Stromal cell of bone marrow (primary cell): ENCODE measurements at regions not wholly inside any gene's neighbourhood (a gene's known extent, or its start where the extent isn't known, plus 50 kb on each side); places are given as distances from the start of the nearest gene placed in this dataset.

Experiments
- DNase-seq: peaks from one replicate; pipeline ENCODE4 v3.0.0-alpha.2; 2012; ENCODE audit warnings: low read depth

DNA sequence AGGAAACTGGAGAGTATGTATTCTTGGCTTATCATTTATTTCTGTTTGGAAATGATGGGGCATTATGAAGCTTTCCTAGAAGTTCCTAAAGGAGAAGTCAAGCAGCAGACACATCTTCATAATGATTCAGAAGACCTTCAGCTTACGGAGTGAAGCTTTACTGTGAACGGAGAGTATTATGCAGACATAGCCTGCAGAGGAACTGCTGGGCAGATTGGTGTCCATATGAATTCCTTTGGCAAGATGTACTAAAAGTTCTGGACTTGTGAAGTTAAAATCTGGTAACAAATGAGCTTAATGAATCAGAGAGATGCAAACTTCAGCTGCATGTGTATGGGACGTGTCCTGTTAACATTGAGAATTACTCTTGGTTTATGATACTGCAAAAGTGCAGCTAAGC, 60.1 kb downstream of the NABP1 start:
- DNase-seq: no peak

- no peak for DNase-seq
Observed at GRCh38 chr2:191738667-191739066, 60.7 kb downstream of the NABP1 start.

DNA sequence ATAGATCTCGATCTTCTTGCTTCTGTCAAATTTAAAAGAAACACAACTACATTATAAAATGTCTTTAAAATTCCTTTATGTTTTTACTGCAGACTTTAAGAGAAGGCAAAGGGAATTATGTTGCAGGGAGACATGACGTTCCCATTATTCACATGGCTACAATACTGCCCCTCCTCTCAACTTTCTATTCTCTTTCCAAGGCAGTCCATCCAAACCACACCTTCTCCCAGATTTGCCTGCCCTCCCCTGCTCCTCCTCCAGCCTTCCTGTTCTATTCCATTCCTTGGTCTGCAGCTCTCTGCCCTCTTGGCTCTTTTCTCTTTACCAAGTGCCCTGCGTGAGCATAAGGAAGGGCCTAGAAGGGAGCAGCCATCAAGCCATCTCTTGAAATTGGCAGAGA, 61.3 kb downstream of the NABP1 start:
- DNase-seq: no peak

GRCh38 chr2:191740016-191740419, 62.1 kb downstream of the NABP1 start:
- DNase-seq: no peak

- DNase-seq: peak; percentile 36
Observed at GRCh38 chr2:191740759-191741158, 62.8 kb downstream of the NABP1 start.

- no peak for DNase-seq
Observed at GRCh38 chr2:191746346-191747169, 68.6 kb downstream of the NABP1 start.

DNA sequence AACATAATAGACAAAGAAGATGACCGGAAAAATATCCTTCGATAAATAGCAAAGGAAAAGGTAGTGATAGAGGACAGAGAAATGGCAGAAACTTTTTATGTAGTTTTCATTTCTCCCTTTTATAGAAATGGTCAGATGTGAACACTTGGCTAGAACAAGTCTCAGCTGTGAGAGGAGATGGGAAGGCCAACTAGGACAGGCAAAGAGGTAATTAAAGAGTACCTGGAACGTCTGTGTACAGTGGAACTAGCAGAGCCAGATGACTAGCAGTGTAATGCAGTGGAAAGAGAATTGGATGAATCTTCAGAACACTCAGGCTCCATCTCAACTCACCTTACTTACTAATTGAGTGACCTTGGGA, 69.2 kb downstream of the NABP1 start:
- DNase-seq: no peak

GRCh38 chr2:191748059-191748461, 70.1 kb downstream of the NABP1 start:
- DNase-seq: no peak

GRCh38 chr2:191748528-191749180, 70.7 kb downstream of the NABP1 start:
- DNase-seq: no peak

DNA sequence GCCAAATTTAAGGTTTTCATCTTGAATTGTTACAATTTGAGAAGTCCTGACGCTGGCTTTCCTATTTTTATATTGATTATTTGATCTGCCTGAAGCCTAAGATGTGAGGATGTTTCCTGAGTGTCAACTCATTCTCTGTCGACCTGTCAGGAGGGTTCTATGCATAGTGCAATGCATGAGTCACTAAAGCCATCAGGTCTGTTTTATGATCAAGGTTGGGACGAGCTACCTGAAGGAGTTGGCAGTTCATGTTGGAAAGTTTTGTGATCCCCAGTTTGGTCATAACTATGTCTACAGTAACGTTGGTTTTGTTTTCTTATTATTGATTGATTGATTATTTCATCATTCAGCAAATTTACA, 71.2 kb downstream of the NABP1 start:
- no peak for DNase-seq

DNA sequence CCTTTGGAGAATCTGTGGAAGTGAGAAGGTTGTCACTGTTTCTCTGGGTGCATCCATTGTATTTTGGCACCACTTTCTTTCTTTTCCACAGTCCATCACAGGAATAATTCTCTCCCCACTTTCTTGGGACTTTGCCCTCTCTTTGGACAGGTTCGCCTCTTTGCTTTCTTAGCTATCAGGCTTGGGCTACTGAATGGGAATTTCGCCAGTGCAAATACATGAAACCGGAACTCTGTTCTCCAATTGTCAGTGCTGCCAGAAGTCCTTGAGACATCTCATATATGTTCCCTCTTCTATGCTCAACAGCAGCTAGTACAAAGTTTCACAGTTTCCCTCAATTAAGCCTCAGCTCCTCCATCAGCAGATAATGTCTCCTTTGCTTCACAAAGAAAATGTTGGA, 76.2 kb downstream of the NABP1 start:
- no peak for DNase-seq

DNA sequence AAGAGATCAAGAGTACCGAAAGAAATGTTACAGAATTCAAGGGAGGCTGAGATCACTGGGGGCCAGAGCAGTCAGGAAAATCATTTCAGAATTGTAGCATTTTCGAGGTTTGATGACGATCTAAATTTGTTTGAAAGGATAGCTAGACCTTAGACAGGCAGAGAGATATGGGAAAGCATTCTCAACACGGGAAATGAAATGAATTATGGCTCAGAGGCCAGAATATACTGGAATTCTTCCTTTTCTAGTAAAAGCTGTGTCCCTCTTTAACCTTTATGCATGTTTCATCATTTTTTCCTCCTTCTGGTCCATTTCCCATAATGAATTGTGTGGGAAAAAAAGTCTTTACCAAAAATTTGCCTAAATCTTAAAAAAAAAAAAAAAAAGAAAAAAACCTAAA, 78.8 kb downstream of the NABP1 start:
- no peak for DNase-seq

DNA sequence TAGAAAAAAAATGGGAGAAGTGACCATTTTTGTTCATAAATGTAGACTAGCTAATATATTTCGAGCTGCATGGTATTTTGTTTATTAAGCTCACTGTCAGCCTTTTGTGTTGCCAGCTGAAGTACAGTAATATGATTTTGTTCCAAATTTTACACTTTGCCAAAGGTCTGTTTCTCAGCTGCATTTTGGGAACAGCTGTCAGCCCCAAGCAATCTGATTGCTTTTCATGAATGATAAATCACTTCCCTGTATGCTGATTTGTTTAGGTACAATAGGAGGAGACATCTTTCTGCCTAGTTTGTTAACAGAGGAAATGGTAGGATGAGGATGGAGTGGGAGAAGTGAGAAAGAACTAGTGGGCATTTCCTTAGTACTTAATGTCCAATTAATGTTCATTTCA, 79.3 kb downstream of the NABP1 start:
- no peak for DNase-seq

- no peak for DNase-seq
Observed at GRCh38 chr2:191758518-191759507, 80.9 kb downstream of the NABP1 start.

GRCh38 chr2:191759680-191760079, 81.7 kb downstream of the NABP1 start:
- DNase-seq: no peak

DNA sequence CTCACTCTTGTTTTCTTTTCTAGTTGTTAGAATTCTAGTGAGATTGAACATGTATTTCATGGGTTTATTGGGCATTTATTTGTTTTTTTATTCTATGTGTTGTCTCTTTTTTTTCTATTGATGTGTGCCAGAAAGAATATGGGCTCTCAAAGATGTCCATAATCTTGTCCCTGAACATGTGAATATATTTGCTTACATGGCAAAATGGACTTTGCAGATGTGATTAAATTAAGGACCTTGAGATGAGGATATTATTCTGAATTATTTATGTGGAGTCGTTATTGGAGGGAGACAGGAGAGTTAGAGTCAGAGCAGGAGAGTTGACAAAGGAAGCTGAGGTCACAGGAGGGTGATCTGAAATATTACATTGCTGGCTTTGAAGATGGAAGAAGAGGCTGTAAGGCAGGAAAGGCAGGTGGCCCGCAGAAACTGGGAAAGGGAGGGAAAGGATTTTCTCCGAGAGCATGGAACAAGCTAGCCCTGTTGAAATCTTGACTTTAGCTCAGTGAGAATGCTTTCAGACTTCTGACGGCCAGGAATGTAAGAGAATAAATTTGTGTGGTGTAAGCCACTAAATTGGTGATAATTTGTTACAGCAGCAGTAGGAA, 82.8 kb downstream of the NABP1 start:
- DNase-seq: no peak

DNA sequence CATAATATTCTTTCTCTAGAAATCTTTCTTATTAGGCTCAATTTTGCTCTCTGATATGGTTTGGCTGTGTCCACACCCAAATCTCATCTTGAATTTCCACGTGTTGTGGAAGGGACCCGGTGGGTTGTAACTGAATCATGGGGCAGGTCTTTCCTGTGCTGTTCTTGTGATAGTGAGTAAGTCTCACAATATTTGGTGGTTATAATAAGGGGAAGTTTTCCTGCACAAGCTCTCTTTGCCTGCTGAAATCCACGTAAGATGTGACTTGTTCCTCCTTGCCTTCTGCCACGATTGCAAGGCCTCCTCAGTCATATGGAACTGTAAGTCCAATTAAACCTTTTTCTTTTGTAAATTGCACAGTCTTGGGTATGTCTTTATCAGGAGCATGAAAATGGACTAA, 73.8 kb downstream of the CAVIN2 start:
- no peak for DNase-seq

GRCh38 chr2:191777351-191777750, 69.5 kb downstream of the CAVIN2 start:
- DNase-seq: no peak

- DNase-seq: no peak
Observed at GRCh38 chr2:191778041-191778440, 68.8 kb downstream of the CAVIN2 start.

DNA sequence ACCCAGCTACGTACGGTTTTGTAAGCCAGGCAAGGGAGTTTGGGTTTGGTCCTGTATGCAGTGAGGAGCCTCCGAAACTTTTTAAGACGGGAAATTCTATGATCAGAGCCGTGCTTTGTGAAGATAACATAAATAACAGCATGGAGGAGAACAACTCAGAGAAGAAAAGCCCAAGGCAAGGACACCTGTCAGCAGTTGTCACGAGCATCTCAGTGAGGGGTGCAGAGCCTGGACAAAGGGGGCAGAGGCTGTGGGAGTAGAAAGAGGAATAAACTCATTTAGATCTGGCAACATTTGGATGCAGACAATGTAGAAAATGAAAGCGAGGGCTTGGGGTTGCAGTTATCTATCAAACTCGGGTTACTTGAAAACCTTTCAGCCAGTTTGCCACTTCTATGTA, 64.5 kb downstream of the CAVIN2 start:
- no peak for DNase-seq

- DNase-seq: no peak
Observed at GRCh38 chr2:191783416-191783815, 63.5 kb downstream of the CAVIN2 start.
